Neural crest cell (in vitro differentiated cells): ENCODE measurements at regions not wholly inside any gene's neighbourhood (a gene's known extent, or its start where the extent isn't known, plus 50 kb on each side); places are given as distances from the start of the nearest gene placed in this dataset.

Source experiments
- DNase-seq: peaks from one replicate; pipeline ENCODE4 v3.0.0; 2021; ENCODE audit warnings: low read depth, mixed read lengths, low spot score
- H3K27ac Mint-ChIP-seq: one replicate; pipeline ENCODE4 v1.8.0; 2021; ENCODE audit warnings: mild to moderate bottlenecking, mixed read lengths; ENCODE audit not compliant: unreplicated experiment
- H3K27me3 Mint-ChIP-seq: 2 replicates; pipeline ENCODE4 v1.8.0; 2021; ENCODE audit warnings: low read depth, mild to moderate bottlenecking, mixed read lengths
- H3K36me3 Mint-ChIP-seq: 2 replicates; pipeline ENCODE4 v1.8.0; 2021; ENCODE audit warnings: low read depth, mild to moderate bottlenecking, mixed read lengths
- H3K4me1 Mint-ChIP-seq: 2 replicates; pipeline ENCODE4 v1.8.0; 2021; ENCODE audit warnings: mixed read lengths
- H3K4me3 Mint-ChIP-seq: one replicate; pipeline ENCODE4 v1.8.0; 2021; ENCODE audit warnings: mild to moderate bottlenecking, mixed read lengths
- H3K9me3 Mint-ChIP-seq: 2 replicates; pipeline ENCODE4 v1.8.0; 2021; ENCODE audit warnings: mixed read lengths
- TF ChIP-seq, protein P1 (sequence below): fragments of 200-600 bp; sonication (generic); conservative IDR thresholded peaks from 2 replicates; pipeline ENCODE4 v1.5.0; 2021; ENCODE audit warnings: antibody characterized with exemption, mild to moderate bottlenecking

DNA sequence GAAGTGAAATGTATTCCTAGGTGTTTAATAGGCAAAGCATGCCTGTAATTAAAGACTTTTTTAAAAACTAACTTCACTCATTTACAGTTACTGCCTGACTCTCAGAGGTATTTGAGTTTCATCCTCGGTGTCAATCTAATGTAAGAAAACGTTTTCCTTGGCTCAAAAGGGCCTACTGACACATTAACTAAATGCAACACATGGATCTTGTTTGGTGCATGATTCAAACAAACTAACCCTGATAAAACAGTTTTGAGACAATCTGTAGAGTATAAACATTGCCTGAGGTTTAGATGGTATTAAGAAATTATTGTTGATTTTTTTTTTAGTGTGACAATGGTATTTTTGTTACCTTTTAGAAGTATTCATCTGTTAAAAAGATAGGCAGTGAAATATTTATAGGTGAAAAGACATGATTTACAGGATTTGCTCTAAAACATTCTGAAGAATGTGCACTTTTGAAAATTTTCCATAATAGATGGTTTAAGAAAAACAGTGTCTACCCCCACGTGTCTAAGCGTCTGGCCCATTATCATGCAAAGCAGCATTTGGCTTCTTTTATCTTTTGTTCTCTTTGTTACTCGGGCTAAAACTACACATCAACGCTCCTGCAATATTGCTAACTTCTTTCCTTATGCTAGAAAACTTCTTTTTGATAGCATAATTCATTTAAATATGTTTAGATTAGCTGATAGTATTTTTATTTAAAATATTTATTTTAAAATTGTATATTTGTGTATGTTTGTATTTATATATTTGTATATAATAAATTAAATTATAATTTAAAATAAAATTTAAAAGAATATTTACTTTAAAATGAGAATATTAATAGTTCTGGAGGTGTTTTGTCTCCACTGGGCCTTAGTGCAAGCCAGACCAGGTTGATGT is 160.2 kb upstream of the NDUFV2 start:
- Mint-ChIP-seq H3K4me3 (no peak overlapping the region), H3K27ac (no peak overlapping the region), H3K9me3 (peaks cover 4% of the 10 kb centered on the region), H3K36me3 (no peaks in the 10 kb centered on the region), H3K27me3 (no peaks in the 10 kb centered on the region), H3K4me1 (peaks cover 22% of the 10 kb centered on the region)
- TF ChIP-seq, protein P1, sequence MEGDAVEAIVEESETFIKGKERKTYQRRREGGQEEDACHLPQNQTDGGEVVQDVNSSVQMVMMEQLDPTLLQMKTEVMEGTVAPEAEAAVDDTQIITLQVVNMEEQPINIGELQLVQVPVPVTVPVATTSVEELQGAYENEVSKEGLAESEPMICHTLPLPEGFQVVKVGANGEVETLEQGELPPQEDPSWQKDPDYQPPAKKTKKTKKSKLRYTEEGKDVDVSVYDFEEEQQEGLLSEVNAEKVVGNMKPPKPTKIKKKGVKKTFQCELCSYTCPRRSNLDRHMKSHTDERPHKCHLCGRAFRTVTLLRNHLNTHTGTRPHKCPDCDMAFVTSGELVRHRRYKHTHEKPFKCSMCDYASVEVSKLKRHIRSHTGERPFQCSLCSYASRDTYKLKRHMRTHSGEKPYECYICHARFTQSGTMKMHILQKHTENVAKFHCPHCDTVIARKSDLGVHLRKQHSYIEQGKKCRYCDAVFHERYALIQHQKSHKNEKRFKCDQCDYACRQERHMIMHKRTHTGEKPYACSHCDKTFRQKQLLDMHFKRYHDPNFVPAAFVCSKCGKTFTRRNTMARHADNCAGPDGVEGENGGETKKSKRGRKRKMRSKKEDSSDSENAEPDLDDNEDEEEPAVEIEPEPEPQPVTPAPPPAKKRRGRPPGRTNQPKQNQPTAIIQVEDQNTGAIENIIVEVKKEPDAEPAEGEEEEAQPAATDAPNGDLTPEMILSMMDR = no peak
- no peak for DNase-seq

DNA sequence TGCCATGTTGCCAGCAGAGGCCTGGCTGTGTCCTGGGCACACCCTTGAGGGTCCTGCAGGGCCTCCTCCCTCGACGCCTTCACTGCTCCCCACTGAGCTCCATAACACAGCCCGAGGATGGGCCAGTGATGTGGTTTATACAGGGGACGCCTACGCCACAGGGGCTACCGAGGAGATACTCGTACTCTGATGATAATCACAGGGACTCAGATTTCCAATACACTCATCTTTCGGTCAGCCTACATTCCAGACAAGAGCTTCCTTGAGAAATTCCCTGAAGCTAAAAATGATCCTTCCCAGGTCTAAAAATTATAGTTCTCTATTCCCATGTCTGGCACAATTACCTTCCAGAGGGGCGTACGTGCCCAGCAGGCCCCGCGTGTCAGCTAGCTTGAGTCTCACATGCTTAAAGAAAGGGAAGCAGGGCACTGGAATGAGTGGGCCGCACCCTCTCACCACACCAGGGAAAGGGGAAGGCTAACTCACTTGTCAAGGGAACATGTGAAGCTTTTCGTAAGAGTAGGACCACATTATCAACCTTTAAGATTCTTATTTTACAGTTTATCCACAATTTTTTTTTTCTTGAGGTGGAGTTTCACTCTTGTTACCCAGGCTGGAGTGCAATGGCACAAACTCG is 159.5 kb upstream of the NDUFV2 start:
- peaks cover 25% of the 10 kb centered on the region for H3K4me1 Mint-ChIP-seq

DNA sequence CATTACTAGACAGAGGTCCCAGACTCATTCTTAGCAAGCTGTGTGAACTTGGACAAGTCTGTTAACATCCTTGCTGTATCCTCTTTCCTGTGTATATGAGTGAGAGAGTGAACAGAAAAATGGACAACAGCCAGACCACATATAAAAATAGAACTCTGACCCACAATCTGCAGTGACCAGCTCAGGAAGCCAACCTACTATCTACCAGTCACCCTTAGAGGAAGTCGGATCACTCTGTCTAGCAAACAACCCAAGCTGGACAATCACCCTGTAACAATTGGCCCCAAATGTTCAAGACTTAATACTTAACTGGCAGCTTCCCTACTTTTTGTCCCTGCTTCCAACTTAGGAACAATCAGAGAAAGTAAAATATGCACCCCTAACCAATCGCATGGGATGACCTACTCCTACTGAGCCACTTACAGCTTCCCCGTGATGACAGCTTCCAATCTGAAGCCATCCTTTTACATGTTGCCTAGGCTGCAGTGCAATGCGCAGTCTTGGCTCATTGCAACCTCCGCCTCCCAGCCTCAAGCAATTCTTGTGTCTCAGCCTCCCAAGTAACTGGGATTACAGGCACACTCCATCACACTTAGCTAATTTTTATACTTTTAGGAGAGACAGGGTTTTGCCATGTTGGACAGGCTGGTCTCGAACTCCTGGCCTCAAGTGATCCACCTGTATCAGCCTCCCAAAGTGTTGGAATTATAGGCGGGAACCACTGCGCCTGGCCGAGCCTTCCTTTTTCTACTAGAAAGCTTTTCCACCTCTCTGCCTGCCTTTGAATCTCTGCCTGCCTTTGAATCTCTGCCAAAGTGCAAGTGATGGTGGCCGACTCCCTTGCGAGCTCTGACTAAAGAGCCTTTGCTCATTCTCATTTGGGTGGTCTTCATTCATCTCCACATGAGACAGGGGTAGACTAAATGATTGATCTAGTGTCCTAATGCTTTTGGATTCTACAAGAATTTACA is 158.3 kb upstream of the NDUFV2 start:
- H3K36me3 Mint-ChIP-seq = no peaks in the 10 kb centered on the region
- peaks cover 4% of the 10 kb centered on the region for H3K9me3 Mint-ChIP-seq
- H3K27ac Mint-ChIP-seq = no peak overlapping the region
- peaks cover 4% of the 10 kb centered on the region for H3K27me3 Mint-ChIP-seq
- TF ChIP-seq, protein P1 = no peak
- DNase-seq = no peak
- no peak overlapping the region for H3K4me3 Mint-ChIP-seq
- H3K4me1 Mint-ChIP-seq = peaks cover 34% of the 10 kb centered on the region

More for the DNA sequence above, 159.5 kb upstream of the NDUFV2 start:
- Mint-ChIP-seq H3K9me3 (peaks cover 4% of the 10 kb centered on the region), H3K27me3 (no peaks in the 10 kb centered on the region), H3K36me3 (no peaks in the 10 kb centered on the region), H3K27ac (no peak overlapping the region), H3K4me3 (no peak overlapping the region)
- TF ChIP-seq, protein P1 = no peak
- DNase-seq = no peak

DNA sequence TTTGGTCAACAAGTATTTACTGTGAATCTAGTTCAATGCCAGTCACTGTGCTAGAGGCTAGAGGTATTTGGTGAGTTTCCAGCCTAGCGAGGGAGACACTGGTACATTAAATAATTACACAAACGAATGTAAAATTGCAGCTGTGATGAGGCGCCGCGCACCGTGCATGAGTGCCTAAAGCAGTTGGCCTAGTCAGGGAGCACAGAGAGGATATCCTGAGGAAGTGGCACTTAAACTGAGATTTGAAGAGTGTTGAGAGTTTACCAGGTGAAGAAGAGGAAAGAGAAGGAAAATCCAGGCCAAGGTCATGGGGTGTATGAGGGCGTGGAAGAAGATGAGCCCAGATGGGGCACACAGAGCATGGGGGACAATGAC is 157.6 kb upstream of the NDUFV2 start:
- Mint-ChIP-seq H3K9me3 (peaks cover 4% of the 10 kb centered on the region), H3K27ac (no peak overlapping the region), H3K36me3 (no peaks in the 10 kb centered on the region), H3K4me3 (no peak overlapping the region), H3K27me3 (peaks cover 4% of the 10 kb centered on the region), H3K4me1 (peaks cover 39% of the 10 kb centered on the region)
- no peak for DNase-seq
- TF ChIP-seq, protein P1 = no peak

DNA sequence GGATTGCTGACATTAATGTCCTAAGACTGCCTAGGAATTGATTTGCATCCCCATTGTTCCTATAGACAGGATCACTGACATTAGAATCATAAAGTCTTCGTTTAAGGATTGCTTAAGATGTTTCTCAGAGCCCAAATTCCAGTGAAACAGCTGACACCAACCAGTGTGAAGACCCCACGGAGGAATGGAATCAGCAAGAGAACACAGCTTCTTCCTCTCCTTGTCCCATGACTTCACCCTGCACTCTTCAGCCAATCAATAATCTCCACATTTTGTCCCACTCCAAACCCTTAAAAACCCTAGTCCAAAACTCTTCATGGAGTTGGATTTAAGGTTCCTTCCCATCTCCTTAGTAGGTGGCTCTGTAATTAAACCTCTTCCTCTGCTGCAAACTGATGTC is 157.0 kb upstream of the NDUFV2 start:
- H3K4me1 Mint-ChIP-seq = peaks cover 39% of the 10 kb centered on the region

More for the DNA sequence above, 157.0 kb upstream of the NDUFV2 start:
- H3K27ac Mint-ChIP-seq = no peak overlapping the region
- TF ChIP-seq, protein P1 = no peak
- H3K27me3 Mint-ChIP-seq = peaks cover 4% of the 10 kb centered on the region
- no peak overlapping the region for H3K4me3 Mint-ChIP-seq
- no peaks in the 10 kb centered on the region for H3K36me3 Mint-ChIP-seq
- no peak for DNase-seq
- H3K9me3 Mint-ChIP-seq = peaks cover 4% of the 10 kb centered on the region
